ENCODE measurements at regions not wholly inside any gene's neighbourhood (a gene's known extent, or its start where the extent isn't known, plus 50 kb on each side); places are given as distances from the start of the nearest gene placed in this dataset.

DNA sequence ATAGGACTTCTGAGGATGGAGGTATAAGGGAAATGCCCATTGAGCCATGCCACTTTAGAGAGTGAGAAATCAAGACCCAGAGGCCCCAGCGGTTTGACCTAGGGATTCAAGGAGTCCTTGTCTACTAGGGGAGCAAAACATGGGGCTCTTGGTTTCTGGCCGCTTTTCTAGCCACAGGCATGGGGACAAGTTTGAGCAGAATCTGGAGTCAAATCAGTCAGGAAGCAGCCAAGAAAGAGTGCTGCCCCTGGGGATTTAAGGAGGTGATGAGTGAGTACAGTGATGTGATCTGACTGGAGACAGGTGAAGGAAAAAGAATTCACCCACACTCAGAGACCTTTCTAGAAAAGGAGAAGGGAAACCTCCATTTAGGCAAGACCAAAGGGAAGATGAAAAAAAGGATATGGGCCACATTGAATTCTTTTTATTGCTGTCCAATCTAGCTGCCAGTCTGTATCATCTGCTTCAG lies 244.0 kb upstream of the TBC1D5 start:
- CTCF ChIA-PET (ENCODE audit: partially characterized antibody), result interaction anchor here (0.7 kb wide), 1 partner anchor 660 kb away, joined by 3 read pairs; no protein-coding TSS in a partner anchor
- TF ChIP-seq ZNF274 (IDR thresholded peaks at IDR 0.05; ENCODE audit: borderline replicate concordance, extremely low read depth, low read length), result no peak
- TF ChIP-seq, protein P1, sequence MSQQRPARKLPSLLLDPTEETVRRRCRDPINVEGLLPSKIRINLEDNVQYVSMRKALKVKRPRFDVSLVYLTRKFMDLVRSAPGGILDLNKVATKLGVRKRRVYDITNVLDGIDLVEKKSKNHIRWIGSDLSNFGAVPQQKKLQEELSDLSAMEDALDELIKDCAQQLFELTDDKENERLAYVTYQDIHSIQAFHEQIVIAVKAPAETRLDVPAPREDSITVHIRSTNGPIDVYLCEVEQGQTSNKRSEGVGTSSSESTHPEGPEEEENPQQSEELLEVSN (IDR thresholded peaks at IDR 0.05), result no peak
- TF ChIP-seq, protein P2, sequence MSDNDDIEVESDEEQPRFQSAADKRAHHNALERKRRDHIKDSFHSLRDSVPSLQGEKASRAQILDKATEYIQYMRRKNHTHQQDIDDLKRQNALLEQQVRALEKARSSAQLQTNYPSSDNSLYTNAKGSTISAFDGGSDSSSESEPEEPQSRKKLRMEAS (IDR thresholded peaks at IDR 0.05), result no peak
- TF ChIP-seq SRF (IDR thresholded peaks at IDR 0.05; ENCODE audit: low read depth, low read length), result no peak

More for the DNA sequence above, 244.0 kb upstream of the TBC1D5 start:
- H2BK5ac ChIP-seq (ENCODE audit: low read depth, low read length), result no peak overlapping the region
- H2AFZ ChIP-seq (ENCODE audit: low read length), result no peak overlapping the region
- H3K9ac ChIP-seq (replicated peaks in 1 of 4; ENCODE audit: extremely low read depth in 1 of 4, low read depth in 3 of 4, low read length in 3 of 4), result no peak overlapping the region
- no peak overlapping the region for H3K18ac ChIP-seq (ENCODE audit: extremely low read depth, low read length)
- no peaks in the 10 kb centered on the region for H3K4me1 ChIP-seq (replicated peaks in 1 of 4; ENCODE audit: control insufficient read depth in 3 of 4, insufficient read depth in 4 of 4, low read length in 3 of 4)
- no peaks in the 10 kb centered on the region for H4K20me1 ChIP-seq (replicated peaks in 1 of 2; ENCODE audit: control insufficient read depth in 1 of 2, insufficient read depth in 2 of 2, low read length in 2 of 2)
- H3K79me2 ChIP-seq (ENCODE audit: control insufficient read depth in 1 of 2, insufficient read depth in 2 of 2, low read length in 2 of 2), result no peaks in the 10 kb centered on the region
- no peak overlapping the region for H4K91ac ChIP-seq (replicated peaks; ENCODE audit: insufficient read length, low read length)
- no peak overlapping the region for H3K23ac ChIP-seq (ENCODE audit: insufficient read length)
- no peak overlapping the region for H2BK12ac ChIP-seq (ENCODE audit: low read depth, low read length)
- POLR2A ChIA-PET (ENCODE audit: partially characterized antibody), result interaction anchor here (1.3 kb wide), 1 partner anchor 13 kb away, joined by 4 read pairs; no protein-coding TSS in a partner anchor
- DNase-seq (ENCODE audit: low read depth in 1 of 2, low spot score in 2 of 2), result no peak
- H2BK120ac ChIP-seq (replicated peaks; ENCODE audit: low read depth, low read length), result no peak overlapping the region
- no peak for FAIRE-seq
- no peak overlapping the region for H3K27ac ChIP-seq (ENCODE audit: low read depth, low read length)
- H2BK20ac ChIP-seq (ENCODE audit: low read length), result no peak overlapping the region
- no peaks in the 10 kb centered on the region for H3K27me3 ChIP-seq (replicated peaks in 1 of 4; ENCODE audit: control insufficient read depth in 3 of 4, extremely low read depth in 1 of 4, insufficient read depth in 3 of 4, low read length in 3 of 4)
- H3K4ac ChIP-seq (replicated peaks; ENCODE audit: insufficient read length, low read depth, low read length), result no peak overlapping the region
- no peak overlapping the region for H4K8ac ChIP-seq (ENCODE audit: extremely low read depth, insufficient read depth, low read length)
- no peak overlapping the region for H3K56ac ChIP-seq (replicated peaks; ENCODE audit: insufficient read length, low read depth, low read length)
- no peaks in the 10 kb centered on the region for H3K23me2 ChIP-seq (ENCODE audit: low read depth, low read length)
- H4K5ac ChIP-seq (ENCODE audit: insufficient read length, low read depth, low read length), result no peak overlapping the region
- no peaks in the 10 kb centered on the region for H3K36me3 ChIP-seq (ENCODE audit: control insufficient read depth in 2 of 4, insufficient read depth in 4 of 4, low read length in 3 of 4)
- H3K79me1 ChIP-seq (ENCODE audit: low read depth, low read length), result no peaks in the 10 kb centered on the region; the same call in 1 of the 2 replicates
- no peak overlapping the region for H3K4me3 ChIP-seq (ENCODE audit: extremely low read depth in 1 of 4, insufficient read depth in 2 of 4, low read depth in 3 of 4, low read length in 4 of 4)
- no peak overlapping the region for H2BK15ac ChIP-seq (ENCODE audit: low read length)
- no peaks in the 10 kb centered on the region for H3K9me3 ChIP-seq (ENCODE audit: insufficient read depth in 2 of 2, low read depth in 1 of 2, low read length in 1 of 2)
- H3K14ac ChIP-seq (ENCODE audit: insufficient read length), result no peak overlapping the region
- H2AK5ac ChIP-seq (ENCODE audit: low read depth, low read length), result no peak overlapping the region
- no peak overlapping the region for H3K4me2 ChIP-seq (ENCODE audit: insufficient read depth in 1 of 2, low read depth in 2 of 2, low read length in 2 of 2)
- WGBS, 2 experiments (ENCODE audit: extremely low coverage in 1 of 2, insufficient coverage in 1 of 2, insufficient read length in 1 of 2, insufficient replicate concordance in 2 of 2, low coverage in 1 of 2, low lambda C conversion rate in 2 of 2, missing lambda C conversion rate in 1 of 2), result 100% methylated on average over 2 of the region's 2 CpGs; no CpG with 5 or more reads in 1 of the 2 experiments

Measured in H1 (cell line).